ENCODE measurements at regions not wholly inside any gene's neighbourhood (a gene's known extent, or its start where the extent isn't known, plus 50 kb on each side); places are given as distances from the start of the nearest gene placed in this dataset.

DNA sequence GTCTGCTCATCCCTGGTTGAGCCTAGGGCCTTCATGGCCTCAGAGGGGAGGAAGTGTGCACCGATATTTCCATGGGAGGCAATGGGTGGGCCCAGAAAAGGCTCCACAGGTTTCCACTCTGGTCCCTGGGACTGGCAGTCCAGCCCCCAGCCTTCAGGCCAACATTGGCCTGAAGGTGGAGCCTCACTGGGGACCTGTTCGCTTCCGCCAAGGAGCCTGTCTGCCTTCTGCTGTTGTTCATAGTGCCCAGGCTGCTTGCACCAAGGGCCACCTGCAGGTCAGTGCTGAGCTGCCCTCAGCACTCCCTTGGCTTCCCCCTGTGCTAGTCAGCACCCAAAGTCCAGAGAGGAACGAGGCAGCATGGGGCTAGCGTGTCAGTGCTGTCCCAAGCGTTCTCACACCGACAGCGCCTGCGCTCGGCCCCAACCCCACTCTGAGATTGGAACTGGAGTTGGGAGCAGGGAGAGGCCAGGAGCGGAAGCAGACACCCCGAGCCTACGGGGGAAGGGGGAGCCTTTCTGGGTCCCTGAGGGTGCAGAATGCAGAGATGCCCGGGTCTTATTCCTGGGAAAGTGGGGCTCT, 720.7 kb downstream of the PCDH18 start:
- Histone ChIP-seq H2AFZ (ENCODE audit: insufficient read depth, low read depth, low read length, poor library complexity, severe bottlenecking) (no peak overlapping the region), H3K27ac (ENCODE audit: low read depth in 1 of 2, low read length in 2 of 2) (no peak overlapping the region), H3K27me3 (ENCODE audit: control insufficient read depth in 2 of 2, insufficient read depth in 2 of 2, low read length in 2 of 2) (no peaks in the 10 kb centered on the region), H3K9me3 (replicated peaks in 1 of 2; ENCODE audit: control insufficient read depth in 1 of 2, insufficient read depth in 1 of 2, low read length in 2 of 2) (peaks cover 21 to 25% of the 10 kb centered on the region in 2 donors), H3K4me2 (replicated peaks; ENCODE audit: extremely low read depth, low read length, poor library complexity, severe bottlenecking) (no peak overlapping the region), H3K36me3 (replicated peaks in 1 of 2; ENCODE audit: control insufficient read depth in 1 of 2, insufficient read depth in 2 of 2, low read length in 2 of 2) (no peaks in the 10 kb centered on the region), H3K4me3 (replicated peaks in 1 of 3; ENCODE audit: low read depth in 2 of 3, low read length in 3 of 3) (no peak overlapping the region), H3K4me1 (ENCODE audit: control insufficient read depth in 1 of 2, insufficient read depth in 2 of 2, low read length in 2 of 2) (no peaks in the 10 kb centered on the region), H4K20me1 (ENCODE audit: insufficient read depth, low read length) (no peaks in the 10 kb centered on the region), H3K9ac (ENCODE audit: insufficient read depth, low read length, poor library complexity, severe bottlenecking) (no peak overlapping the region), H3K79me2 (ENCODE audit: insufficient read depth, low read length) (no peaks in the 10 kb centered on the region)
- H3K36me3 Mint-ChIP-seq = no peaks in the 10 kb centered on the region
- intact Hi-C loops (cut with micrococcal nuclease) = no loop called here
- H3K27me3 Mint-ChIP-seq (ENCODE audit: low read depth in 3 of 3) = no peaks in the 10 kb centered on the region
- no peaks in the 10 kb centered on the region for H3K4me1 Mint-ChIP-seq
- no peak for DNase-seq
- peaks cover 5 to 25% (median 14%) of the 10 kb centered on the region in 7 donors for H3K9me3 Mint-ChIP-seq
- WGBS (ENCODE audit: insufficient coverage) = 95% methylated on average over 14 of the region's 14 CpGs
- no peak overlapping the region for H3K4me3 Mint-ChIP-seq
- TF ChIP-seq, protein P1, sequence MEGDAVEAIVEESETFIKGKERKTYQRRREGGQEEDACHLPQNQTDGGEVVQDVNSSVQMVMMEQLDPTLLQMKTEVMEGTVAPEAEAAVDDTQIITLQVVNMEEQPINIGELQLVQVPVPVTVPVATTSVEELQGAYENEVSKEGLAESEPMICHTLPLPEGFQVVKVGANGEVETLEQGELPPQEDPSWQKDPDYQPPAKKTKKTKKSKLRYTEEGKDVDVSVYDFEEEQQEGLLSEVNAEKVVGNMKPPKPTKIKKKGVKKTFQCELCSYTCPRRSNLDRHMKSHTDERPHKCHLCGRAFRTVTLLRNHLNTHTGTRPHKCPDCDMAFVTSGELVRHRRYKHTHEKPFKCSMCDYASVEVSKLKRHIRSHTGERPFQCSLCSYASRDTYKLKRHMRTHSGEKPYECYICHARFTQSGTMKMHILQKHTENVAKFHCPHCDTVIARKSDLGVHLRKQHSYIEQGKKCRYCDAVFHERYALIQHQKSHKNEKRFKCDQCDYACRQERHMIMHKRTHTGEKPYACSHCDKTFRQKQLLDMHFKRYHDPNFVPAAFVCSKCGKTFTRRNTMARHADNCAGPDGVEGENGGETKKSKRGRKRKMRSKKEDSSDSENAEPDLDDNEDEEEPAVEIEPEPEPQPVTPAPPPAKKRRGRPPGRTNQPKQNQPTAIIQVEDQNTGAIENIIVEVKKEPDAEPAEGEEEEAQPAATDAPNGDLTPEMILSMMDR (IDR thresholded peaks at IDR 0.05) = no peak
- H3K27ac Mint-ChIP-seq = no peak overlapping the region

DNA sequence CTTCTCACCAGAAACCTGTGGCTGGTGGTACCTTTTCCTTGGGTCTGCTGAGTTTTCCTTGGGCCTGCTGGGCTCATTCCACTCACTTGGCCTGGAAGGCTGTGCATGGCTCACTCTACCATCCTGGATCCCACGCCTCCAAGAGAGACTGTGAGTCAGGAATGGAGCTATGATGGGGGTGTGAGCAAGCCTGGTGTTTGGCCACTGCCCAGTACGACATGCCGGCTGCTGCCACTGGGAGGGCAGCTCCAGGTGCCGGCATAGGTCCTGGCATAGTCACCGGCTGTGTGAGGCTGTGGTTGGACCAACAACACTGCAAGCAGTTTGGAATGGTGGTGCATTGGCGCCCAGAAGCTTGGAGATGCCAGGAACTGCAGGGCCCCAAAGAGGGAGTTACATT, 721.7 kb downstream of the PCDH18 start:
- no peaks in the 10 kb centered on the region for H3K36me3 ChIP-seq (replicated peaks in 1 of 2; ENCODE audit: control insufficient read depth in 1 of 2, insufficient read depth in 2 of 2, low read length in 2 of 2)
- no peaks in the 10 kb centered on the region for H3K27me3 ChIP-seq (ENCODE audit: control insufficient read depth in 2 of 2, insufficient read depth in 2 of 2, low read length in 2 of 2)
- TF ChIP-seq, protein P1 (IDR thresholded peaks at IDR 0.05) = no peak
- peaks cover 5 to 25% (median 14%) of the 10 kb centered on the region in 7 donors for H3K9me3 Mint-ChIP-seq
- H3K27me3 Mint-ChIP-seq (ENCODE audit: low read depth in 3 of 3) = no peaks in the 10 kb centered on the region
- H3K4me3 Mint-ChIP-seq = no peak overlapping the region
- no peaks in the 10 kb centered on the region for H3K4me1 Mint-ChIP-seq
- no peak overlapping the region for H3K9ac ChIP-seq (ENCODE audit: insufficient read depth, low read length, poor library complexity, severe bottlenecking)
- H3K27ac ChIP-seq (ENCODE audit: low read depth in 1 of 2, low read length in 2 of 2) = no peak overlapping the region
- no peaks in the 10 kb centered on the region for H3K36me3 Mint-ChIP-seq
- 87% methylated on average over 6 of the region's 6 CpGs for WGBS (ENCODE audit: insufficient coverage)
- no peak overlapping the region for H2AFZ ChIP-seq (ENCODE audit: insufficient read depth, low read depth, low read length, poor library complexity, severe bottlenecking)
- intact Hi-C loops (cut with micrococcal nuclease) = no loop called here
- H3K79me2 ChIP-seq (ENCODE audit: insufficient read depth, low read length) = no peaks in the 10 kb centered on the region
- no peak overlapping the region for H3K27ac Mint-ChIP-seq
- H3K4me1 ChIP-seq (ENCODE audit: control insufficient read depth in 1 of 2, insufficient read depth in 2 of 2, low read length in 2 of 2) = no peaks in the 10 kb centered on the region
- no peak overlapping the region for H3K4me2 ChIP-seq (replicated peaks; ENCODE audit: extremely low read depth, low read length, poor library complexity, severe bottlenecking)
- H3K9me3 ChIP-seq (replicated peaks in 1 of 2; ENCODE audit: control insufficient read depth in 1 of 2, insufficient read depth in 1 of 2, low read length in 2 of 2) = peaks cover 21 to 25% of the 10 kb centered on the region in 2 donors
- no peak for DNase-seq
- H3K4me3 ChIP-seq (replicated peaks in 1 of 3; ENCODE audit: low read depth in 2 of 3, low read length in 3 of 3) = no peak overlapping the region
- no peaks in the 10 kb centered on the region for H4K20me1 ChIP-seq (ENCODE audit: insufficient read depth, low read length)
